ENCODE measurements at regions not wholly inside any gene's neighbourhood (a gene's known extent, or its start where the extent isn't known, plus 50 kb on each side); places are given as distances from the start of the nearest gene placed in this dataset.
"Not testable (repeated sequence)": the region's sequence is repeated elsewhere in the genome, so short reads cannot be mapped to it uniquely, and the experiment has no call there.

DNA sequence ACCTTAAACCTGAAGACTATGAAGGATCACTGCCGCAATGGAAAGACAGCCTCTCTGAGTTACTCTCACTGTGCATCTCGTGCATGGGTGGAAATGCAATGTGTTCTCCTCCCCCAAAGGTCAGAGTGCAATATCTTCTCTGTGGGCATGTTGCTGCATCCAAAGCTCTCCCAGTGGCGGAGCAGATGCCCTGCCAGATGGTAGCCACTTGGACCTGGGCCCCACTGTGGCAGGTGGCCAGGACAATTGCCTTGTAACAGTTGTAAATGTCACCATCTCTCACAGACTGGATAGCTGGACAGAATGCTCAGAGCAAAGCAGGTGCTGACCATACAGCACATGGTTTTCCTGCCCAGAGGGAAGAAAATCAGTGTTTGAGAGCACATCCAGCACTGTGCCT lies 542.0 kb downstream of the FAM181B start:
- no peak for DNase-seq

DNA sequence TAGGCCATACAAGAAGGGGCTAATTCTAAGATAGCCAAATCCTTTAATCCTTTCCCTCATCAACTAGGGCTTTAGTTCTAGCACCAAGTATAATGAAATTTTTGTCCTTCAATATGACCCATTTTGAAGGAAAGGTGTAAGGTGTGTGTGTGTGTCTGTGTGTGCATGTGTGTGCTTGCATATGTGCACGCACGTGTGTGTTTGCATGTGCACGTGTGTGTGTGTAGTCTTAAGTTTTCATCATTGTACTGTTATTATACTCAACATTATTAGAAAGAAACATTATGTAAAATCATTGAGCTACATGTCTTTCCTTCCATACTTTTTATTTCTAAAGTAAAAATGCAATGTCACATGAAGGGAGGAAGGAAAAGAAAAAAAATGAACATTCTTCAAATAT lies 547.7 kb downstream of the FAM181B start:
- no peak for DNase-seq

DNA sequence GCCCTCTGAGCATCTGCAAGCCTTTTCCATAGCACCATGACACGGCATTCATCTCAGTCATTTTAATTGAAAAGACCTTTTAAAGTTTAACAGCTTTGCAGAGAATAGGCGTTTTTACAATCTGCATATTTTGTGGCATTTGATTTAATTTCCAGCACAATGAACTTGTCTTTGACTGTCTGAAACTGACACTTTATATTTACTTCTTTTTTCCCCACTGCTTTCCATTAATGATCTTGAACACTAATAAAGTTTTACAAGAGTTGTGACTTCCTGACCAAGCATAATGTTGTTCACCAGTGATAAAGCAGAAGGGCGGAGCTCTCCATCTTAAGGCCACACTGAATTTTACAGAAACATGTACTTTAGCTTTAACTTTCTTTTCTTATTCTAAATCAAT lies 548.7 kb downstream of the FAM181B start:
- DNase-seq = no peak

DNA sequence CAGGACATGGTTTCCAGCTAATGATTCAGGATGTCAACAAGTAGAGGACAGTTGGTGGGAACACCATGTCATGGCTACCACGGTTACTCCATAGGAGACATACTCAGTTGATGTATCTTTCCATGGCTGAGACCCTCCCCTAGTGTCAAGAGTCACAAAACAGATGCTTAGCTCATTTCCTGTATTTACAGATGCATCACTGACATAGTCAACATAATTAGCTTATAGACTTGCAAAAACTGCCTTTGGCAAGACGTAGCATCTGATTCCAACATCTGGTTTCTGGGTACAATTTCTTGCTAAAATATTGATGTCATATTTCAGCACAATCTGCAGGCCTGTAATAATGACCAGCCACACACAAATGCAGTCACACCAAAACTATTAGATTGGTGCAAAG lies 550.3 kb downstream of the FAM181B start:
- DNase-seq = no peak

DNA sequence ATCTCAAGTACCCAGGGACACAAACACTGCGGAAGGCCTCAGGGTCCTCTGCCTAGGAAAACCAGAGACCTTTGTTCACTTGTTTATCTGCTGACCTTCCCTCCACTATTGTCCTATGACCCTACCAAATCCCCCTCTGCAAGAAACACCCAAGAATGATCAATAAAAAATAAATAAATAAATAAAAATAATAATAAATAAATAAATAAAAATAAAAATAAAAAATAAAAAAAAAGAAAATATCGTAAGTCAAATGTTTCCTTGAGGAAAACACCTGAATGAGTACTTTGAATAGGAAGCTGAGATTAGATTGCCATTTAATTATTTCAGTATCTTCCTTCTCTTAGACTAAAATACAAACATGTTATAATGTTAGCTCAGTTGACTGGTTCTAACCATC lies 551.0 kb downstream of the FAM181B start:
- DNase-seq = not testable (repeated sequence)

DNA sequence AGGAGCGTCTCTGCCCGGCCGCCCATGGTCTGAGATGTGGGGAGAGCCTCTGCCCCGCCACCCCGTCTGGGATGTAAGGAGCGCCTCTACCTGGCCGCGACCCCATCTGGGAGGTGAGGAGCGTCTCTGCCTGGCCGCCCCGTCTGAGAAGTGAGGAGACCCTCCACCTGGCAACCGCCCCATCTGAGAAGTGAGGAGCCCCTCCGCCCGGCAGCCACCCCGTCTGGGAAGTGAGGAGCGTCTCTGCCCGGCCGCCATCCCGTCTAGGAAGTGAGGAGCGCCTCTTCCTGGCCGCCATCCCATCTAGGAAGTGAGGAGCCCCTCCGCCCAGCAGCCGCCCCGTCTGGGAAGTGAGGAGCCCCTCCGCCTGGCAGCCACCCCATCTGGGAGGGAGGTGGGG lies 551.9 kb downstream of the FAM181B start:
- DNase-seq = not testable (repeated sequence)

DNA sequence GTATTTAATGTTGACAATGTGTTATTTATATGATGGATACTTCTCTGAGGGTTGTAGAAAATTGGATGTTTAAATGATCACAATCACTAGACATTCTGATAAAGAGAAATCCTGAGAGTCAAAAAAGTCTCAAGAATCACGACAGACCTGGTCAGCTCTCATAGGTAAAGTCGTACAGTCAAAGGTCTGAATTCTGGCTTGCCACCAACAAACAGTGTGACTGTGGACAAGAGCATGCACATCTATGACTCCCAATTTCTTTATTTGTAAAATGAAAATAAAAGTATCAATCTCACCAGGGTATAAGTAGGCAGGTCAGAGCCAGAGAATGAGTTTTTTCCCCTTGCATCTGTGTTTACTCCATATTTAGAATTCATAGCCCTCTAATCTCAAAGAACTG lies 556.7 kb downstream of the FAM181B start:
- DNase-seq = no peak

DNA sequence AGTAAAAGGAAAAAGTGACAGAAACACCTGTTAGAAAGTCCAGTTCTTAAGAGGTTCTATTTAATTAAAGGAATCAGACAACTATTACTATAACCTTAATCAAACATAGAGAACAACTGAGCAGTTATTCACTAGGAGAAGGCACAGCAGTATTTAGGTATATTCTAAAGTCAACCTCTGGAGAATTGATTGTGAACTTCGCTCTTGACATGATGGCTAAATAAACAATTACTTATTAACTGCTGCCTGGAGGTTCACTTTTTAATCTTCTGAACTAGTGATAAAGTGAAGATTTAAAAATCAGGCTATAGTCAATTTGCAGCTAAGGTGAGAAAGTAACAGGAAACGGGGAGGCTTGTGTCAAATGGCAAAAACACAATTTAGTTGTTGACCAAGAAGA lies 557.3 kb downstream of the FAM181B start:
- DNase-seq = no peak

DNA sequence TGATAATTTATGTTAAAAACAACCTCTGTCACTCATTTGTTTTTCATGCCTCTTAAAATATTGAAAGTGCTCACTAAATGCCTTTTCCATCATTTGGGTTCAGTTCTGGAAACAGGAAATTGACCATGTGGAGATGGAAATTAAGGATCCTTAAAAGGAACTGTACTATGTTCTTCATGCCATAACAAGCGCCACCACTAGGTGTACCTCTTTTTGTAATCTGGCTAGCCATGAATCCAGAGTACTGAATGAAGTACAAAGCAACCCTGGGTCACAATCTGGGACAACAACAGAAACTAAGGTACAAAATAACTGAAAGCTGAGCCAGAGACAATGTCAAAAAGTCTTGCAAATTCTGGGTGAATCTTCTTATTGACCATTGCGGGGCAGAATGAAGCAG lies 559.1 kb downstream of the FAM181B start:
- DNase-seq = no peak

DNA sequence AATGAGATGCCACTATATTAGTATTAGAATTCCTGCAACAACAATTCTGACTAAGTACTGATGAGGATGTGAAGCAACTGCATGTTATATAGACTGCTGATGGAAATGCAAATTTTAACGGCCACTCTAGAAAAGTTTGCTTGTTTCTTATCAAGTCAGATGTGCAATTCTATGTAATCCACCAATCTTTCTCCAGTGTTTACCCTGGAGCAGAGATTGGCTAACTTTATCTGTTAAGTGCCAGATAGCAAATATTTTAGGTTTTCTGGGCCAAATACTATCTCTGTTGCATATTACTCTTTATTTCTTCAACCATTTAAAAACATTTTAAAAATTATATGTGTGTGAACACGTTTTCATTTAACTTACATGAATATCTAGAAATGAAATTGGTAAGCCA lies 586.9 kb downstream of the FAM181B start:
- no peak for DNase-seq

DNA sequence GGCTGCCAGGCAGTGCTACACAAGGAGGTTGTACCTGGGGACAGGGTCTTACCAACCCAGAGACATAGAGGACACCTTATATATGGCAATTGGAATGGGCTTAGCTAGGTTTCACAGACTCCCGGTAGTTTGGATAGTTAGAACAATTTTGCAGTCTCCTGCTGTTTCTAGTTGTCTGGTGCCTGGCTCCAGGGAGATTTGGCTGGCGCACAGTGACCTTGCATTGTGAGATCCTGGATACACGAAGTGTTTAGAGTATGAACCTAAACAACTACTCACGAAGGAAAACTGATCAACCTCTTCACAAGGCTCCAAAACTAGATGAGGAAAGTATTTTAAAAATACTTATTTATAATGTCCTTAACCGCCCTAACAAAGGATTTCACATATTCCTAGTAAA lies 614.7 kb downstream of the FAM181B start:
- no peak for DNase-seq

DNA sequence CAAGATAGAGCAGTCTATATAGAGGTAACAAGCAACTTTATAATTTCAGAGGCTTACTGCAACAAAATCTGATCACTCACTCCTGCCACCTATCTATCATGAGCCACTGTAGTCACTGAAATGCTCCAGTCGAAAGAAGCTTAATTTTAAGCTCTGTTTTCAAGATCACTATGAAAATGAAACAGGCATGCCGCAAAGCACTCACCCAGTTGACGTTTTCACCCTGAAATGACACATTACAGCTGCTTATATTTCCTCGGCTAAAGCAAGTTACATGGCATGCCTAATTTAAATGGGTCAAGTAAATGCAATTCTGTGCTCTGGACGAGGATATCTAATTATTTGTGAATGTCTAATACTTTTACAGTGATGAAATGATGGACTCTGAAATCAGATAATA lies 616.3 kb downstream of the FAM181B start:
- no peak for DNase-seq

DNA sequence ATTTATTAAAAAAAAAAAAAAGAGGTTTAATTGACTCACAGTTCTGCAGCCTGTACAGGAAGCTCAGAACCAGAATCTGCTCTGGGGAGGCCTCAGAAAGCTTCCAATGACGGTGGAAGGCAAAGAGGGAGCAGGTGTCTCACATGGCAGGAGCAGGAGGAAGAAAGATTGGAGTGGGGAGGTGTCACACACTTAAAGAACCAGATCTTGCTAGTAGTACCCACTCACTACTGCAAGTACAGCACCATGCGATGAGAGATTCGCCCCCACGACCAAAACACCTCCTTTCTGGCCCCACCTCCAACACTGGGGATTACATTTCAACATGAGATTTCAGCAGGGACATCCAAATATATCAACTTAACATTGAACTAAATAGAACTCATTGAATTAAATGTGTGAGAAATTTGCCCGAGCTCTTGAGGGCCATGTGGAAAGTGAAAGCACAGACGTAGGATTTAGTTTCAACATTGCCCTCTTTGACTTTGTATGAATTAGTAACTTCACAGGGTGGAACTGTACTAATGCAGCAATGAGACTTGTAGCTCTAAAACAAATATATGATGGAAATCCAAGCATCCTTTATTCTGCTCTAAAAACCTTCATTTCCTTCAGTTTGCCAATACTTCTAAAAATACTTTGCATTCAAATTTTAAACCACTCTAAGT lies 628.2 kb downstream of the FAM181B start:
- DNase-seq = no peak

DNA sequence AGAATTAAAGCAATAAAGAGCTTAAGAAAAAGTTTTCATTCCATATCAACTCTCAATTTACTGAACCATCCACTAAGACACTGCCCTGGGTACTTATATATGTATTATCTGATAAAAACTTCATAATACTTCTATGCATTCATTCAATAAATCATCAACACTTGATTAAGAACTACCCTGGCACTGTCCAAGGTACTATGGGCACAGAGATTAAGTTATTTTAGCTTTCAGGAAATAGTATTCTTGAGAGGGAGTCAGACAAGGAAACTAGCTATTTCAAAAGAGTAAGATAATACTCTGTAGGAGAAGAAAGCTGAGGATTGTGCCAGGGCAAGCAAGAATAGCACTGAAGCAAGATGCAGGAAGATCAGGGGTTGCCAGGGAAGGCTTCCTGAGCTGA lies 640.8 kb downstream of the FAM181B start:
- no peak for DNase-seq

DNA sequence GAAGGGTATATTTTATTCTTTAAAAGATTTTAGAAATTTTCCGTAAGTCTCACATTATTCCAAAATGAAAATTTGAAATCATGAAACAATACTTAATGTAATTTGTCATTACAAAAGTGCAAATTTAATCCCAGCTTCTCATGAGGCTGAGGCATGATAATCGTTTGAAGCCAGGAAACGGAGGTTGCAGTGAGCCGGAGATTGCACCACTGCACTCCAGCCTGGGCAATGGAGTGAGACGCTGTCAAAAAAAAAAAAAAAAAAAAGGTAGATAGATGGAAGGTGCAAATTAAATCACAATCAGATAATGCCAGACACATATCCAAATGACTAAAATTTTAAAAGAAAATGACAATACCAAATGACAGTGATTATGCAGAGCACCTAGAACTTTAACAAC lies 644.2 kb downstream of the FAM181B start:
- DNase-seq = no peak

DNA sequence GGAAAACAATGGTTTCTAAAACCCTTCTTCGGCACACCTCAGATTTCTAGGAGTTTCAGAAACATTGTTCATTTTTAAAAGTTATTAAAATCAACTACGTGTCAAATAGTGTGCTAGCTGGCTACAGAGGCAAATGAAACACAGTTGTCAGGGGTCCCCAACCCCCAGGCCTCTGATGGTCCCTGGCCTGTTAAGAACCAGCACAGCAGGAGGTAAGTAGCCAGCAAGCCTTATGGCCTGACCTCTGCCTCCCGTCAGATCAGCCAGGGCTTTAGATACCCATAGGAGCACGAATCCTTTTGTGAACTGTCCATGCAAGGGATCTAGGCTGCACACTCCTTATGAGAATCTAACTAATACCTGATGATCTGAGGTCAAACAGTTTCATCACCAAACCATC lies 648.2 kb downstream of the FAM181B start:
- DNase-seq = no peak

DNA sequence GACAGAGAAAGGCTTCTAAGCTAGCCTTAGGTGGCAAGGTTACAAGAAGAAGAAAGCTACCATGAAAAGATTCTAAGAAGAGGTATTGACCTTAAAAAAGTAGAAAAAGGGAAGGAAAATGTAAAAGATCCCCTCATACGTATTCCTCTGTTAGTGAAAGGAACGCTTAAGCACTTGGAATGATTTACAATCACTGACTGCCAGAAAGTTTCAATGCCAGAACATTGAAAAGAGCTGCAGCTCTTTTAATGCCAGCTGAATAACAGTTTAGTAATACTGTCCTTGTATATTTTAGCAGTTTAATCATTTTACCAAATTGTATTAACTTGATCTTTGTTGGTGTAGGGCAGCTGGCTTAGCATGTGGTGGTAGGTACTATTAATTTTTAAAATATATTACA lies 650.7 kb downstream of the FAM181B start:
- no peak for DNase-seq

DNA sequence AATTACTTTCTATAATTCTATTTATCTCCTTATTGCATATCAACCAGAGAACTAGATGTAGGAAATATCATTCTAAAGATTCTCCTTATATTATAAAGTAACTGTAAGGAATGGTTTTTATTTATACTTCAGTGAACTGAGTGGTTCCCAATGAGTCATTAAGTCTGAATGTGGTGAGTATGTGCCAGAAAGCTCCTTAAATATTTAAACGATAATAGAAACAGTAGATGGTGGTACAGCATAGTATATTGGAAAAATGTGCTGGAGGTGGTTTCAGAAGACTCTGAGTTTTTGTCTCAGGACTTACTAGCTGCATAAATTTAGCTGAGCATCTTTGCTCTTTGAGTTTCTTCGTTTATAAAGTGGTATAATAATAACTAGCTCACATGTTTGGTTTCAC lies 653.5 kb downstream of the FAM181B start:
- no peak for DNase-seq

DNA sequence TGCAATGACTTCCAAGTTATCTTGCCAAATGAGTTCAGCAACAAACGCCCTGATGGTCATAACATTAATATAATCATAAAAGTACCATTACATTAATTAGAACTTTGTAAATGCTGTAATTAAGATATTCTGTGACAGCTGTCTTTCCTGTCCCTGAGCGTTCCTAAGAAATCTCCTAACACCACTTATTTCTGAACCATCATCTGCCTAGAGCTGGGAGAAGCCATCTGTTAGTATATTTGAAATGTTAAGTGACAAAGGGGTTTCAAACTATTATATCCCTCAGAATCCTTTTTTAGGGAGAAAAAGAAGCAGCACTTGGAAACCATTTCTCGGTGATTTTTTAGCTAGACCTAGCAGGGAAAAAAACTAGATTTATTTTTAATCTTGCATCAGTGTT lies 657.5 kb downstream of the FAM181B start:
- DNase-seq = no peak

DNA sequence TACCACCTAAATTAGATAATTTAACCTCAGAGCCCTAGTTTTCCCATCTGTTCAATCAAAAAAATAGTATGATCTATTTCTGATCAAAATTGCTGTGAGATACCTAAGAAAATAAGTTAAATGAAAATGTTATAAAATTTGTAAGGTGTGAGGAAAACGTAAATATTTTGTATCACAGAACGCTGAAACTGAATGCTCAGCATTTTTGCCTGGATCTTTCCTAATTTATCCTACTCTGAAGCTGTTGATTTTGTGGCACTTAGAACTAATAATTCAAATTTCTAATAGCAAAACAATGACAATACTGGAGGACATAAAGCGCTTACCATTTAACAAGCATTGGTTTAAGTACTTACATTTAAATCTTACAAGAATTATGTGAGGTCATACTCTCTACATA lies 674.2 kb downstream of the FAM181B start:
- DNase-seq = no peak

DNA sequence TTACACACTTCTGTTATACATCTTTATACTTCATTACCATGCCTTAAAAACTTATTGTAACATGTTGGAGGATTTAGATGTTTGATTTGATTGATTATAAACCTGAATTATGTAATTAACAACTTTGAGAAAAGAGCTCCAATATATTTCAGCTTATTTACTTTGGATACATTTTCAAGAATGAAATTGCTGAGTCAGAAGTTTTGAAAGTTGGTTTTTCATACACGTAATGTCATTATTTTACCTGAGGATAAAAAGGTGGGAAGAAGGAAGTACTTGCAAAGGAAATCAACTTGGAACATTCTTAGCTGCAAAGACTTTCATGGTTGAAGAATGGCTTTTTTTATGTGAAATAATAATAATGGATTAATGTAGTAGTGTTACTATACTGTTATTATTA lies 677.2 kb downstream of the FAM181B start:
- DNase-seq = no peak

DNA sequence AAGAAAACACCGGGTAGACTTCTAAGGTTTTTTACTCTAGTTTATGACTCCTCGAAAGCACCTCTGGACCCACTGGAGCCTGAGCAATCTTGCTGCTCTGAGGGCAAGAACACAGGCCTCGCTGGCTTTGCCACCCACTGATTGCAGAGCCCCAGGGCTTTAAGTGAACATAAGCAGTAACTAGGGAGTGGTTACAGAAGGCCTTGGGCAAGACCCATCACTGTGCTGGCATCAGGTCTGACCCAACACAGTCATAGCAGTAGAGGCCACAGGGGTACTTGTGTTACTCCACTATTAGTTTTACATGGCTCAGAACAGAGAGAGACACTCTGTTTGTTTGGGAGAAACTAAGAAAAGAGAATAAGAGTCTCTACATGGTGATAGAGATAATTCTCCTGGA lies 684.5 kb downstream of the FAM181B start:
- no peak for DNase-seq

DNA sequence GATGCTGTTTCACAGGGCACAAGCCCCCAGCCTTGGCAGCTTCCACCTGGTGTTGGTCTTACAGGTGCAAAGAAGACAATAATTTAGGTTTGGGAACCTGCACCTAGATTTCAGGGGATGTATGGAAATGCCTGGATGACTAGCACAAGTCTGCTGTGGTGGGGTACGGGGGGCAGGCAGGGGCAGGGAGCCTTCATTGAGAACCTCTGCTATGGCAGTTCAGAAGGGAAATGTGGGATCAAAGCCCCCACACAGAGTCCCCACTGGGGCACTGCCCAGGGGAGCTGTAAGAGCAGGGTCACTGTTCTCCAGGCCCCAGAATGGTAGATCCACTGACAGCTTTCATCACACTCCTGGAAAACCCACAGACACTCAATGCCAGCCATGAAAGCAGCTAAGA lies 686.5 kb downstream of the FAM181B start:
- no peak for DNase-seq

DNA sequence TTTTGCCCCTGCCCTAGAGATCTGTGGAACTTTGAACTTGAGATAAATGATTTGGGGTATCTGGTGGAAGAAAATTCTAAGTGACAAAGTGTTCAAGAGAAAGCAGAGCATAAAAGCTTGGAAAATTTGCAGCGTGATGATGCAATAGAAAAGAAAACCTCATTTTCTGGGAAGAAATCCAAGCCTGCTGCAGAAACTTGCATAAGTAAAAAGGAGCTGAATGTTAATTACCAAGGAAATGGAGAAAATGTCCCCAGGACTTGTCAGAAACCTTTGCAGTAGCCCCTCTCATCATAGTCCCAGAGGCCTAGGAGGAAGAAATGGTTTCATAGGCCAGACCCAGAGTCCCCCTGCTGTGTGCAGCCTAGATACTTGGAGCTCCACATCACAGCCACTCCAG lies 686.9 kb downstream of the FAM181B start:
- DNase-seq = no peak

DNA sequence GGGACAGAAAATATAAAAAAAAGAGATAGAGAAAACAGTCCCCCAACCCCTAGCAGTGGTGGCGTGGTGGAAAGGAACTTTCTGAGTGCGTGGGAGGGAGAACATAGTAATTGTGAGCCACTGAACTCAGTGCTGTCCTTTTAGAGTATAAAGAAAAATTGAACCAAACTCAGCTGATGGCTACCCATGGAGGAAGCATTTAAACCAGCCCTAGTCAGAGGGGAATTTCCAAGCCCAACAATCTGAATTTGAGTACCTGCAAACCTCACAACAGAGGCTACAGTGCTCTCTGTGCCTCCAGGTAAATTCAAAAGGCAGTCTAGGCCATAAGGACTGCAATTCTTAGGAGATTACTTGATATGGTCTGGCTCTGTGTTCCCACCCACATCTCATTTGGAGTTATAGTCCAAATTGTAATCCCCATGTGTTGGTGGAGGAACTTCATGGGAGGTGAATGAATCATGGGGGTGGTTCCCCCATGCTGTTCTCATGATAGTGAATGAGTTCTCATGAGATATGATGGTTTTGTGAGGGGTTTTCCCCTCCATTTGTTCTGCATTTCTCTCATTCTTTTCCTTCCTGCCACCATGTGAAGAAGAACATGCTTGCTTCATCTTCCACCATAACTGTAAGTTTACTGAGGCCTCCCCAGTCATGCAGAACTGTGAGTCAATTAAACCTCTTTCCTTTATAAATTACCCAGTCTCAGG lies 687.8 kb downstream of the FAM181B start:
- no peak for DNase-seq
